GM04504 (cell line): ENCODE measurements at regions not wholly inside any gene's neighbourhood (a gene's known extent, or its start where the extent isn't known, plus 50 kb on each side); places are given as distances from the start of the nearest gene placed in this dataset.

Experiments used
- DNase-seq: peaks from one replicate; pipeline ENCODE4 v3.0.0-alpha.2; 2012; ENCODE audit warnings: low read depth

DNA sequence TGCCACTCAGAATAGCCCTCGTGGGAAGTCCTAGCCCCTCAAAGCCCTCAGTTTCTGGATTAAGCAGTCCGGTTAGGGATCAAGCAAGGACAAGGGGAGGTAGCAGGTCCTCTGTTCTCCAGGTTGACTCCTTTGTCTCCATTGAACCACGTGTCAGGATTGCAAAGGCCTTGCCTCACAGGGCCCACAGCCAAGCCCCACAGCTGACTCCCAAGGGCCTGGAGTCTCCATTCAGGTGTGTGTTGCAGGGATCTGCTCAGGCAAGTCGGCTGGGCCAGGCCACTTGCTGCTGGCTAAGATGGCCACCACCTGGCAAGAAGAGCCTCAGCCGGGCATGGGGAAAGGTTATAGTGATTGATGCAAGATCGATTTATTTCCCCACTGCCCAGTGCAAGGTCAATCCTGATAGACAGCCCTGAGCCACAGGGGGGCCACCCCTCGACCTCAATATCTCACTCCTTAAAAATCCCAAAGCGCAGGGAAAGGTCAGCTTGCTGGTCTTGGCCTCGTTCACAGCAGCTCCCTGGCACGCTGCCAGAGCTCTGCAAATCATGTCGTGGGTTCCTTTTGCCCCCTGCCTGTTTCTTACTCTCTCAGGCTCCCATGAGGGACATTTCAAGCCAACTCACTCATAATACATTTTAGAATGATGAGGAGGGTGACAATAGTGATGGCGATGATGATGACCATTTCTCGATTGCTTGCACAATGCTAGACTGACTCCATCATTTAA, 75.9 kb downstream of the EDN3 start:
- DNase-seq, result no peak

DNA sequence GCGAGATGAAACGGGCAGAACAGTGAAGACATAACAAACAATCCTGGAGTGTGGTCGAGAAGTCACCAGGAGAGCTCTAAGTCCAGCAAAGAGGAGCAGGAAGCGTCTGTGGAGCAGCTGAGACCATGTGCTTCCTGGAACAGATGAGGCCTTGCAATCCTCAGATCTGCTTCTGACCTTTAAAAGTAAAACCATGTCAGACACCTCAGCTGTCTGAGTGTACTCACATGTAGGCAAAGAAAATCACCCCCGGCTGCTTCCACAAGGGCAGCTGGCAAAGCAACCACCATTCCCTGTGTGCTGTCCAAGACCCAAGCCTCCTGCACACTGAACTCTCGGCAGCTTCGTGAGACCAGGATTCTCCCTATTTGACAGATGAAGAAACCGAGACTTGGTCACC, 76.6 kb downstream of the EDN3 start:
- no peak for DNase-seq

DNA sequence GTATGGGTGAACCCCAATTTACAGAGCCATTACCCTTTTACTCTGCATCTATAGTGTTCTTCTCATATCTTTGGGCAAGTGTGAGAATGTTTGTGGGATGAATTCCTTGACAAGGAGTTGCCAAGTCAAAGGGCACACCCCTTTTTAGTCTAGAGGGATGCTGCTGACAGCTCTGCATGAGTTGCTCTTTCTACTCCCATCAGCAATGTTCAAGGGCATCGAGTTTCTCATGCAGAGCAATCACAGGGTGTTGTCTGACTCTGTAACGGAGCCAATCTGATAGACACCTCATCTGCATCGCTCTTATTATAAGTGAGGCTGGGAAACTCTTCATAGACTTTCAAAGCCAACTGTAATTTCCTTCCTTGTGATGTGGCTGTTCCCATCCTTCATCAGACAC, 77.4 kb downstream of the EDN3 start:
- no peak for DNase-seq

DNA sequence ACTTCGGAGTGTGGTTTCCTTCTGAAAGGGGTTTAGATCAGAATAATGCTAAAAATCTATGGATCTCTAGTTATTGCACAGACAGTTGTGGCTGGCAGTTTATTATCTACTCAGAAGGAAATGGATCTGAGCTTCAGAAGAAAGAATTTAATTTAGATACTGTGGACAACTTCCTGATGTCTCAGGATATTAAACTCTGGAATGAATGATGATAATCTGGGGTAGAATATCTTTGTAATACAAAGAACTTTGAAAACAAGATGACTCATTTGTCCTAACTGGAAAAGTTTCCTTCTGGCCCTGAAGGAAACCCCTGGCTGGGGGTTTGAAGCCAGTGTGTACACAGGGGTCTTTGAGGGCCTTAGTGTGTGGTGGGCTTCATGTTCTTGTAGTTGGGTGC, 78.0 kb downstream of the EDN3 start:
- DNase-seq, result no peak

DNA sequence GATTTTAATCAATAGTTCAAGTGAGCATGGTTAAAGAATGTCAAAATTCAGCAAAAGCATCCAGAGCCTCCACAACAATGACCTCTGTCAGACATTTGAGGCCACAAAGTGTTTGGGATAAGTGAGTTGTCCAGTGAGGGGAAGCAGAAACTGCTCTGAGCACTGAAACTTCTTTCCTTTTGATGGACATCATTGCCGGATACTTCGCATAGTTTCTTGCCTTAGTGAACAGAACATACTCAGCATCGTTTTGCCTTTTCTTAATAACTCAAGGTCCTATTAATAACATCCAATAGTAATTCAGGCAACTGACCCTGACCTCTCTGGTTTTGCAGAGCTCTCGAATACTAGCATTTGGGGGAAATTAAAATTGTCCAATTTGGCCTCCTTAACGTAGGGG, 78.6 kb downstream of the EDN3 start:
- no peak for DNase-seq

DNA sequence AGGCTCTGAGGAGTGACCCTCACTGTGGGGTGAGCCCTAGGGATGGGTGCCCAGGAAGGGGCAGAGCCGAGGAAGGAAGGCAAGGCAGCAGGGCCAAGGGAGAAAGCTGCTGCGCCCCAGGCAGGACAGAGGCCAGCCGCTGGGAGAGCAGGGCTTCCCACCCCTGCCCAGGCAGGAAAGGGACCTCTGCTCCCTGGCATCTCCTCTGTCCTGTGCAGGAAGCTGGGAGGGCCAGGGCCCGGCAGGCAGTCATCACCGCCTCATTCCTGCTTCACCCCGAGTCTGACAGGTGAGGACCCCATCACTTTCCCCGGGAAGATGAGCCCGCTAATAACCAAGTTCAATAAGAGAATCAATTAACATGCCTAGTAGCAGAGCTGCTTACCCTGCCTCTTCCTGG, 81.3 kb downstream of the EDN3 start:
- no peak for DNase-seq

DNA sequence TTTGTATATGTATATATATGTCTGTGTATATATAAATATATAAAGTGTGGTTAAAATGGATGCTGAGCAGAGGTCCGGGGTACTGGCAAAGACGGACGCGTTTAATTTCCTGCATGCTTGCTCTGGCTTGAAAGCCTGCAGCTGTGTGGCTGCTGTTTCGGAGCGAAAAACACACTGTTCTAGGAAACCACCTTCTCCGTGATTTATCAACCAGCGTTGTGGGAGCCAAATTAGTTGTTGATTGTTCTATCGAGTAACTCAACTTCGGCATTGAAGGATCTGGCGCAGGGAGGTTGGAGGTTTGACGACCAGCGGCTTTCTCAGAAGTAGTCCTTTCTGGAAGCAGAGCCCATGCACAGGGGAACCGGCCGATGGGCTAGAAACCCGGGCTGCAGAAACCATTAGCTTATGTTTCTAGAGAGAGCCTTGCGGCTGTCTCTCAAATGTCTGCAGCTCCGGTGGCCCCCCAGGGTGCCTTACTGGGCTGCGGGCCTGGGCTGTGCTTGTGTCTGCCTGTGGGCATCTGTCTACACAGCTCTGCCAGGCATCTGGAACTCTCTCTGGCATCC, 81.8 kb downstream of the EDN3 start:
- DNase-seq, result no peak

DNA sequence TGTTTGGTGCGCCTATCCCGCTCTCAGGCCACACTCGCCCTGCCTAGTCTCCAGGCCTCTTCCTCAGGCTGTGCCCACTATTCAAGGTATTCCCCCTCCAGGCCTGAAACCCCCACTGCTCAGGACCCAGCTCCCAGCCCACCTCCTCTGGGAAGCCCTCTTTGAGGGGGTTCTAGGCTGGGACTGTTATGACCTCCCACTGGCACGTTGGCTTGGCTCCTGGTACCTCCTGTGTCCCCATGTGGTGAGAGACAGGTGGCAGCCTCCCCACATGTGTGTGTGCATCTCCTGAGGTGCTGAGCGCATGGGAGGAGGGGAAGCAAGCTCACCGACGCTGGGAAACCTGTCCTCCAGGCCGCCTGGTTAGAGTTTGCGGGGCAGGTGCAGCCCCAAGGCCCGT, 82.5 kb downstream of the EDN3 start:
- no peak for DNase-seq

DNA sequence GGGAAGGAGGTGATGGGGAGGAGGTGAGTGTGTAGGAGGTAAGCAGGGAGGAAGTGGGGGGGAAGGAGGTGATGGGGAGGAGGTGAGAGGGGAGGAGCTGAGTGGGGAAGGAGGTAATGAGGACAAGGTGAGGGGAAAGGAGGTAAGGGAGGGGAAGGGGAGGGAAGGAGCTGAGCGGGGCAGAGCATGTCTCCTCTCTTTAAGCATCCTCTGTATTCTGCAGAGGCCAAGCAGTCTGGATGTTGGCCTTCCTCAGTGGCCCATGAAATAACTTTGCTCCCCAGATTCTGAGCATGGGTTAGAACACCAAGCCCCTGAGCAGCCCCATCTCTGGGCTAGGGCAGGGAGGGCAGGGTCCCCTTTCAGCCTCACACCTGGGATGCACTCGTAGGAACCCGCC, 84.6 kb downstream of the EDN3 start:
- DNase-seq, result no peak

DNA sequence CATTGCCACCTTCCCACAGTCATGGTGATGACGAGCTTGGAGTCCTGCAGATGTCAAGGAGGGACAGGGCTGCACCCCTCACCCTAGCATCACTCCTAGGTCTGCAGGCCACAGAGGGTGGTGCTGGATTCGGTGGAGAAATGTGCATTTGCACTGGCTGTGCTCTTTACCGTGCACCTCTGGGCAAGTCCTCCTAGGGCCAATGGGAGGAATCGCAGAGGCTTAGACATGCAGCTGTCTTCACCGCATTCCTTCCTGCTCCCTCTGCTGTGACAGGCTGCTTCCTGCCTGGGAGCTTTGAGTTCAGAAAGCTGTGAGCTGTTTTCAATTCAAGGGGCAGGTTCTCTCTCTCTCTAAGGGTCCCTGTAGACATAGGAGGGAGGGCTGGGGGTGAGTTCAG, 85.1 kb downstream of the EDN3 start:
- DNase-seq, result no peak

DNA sequence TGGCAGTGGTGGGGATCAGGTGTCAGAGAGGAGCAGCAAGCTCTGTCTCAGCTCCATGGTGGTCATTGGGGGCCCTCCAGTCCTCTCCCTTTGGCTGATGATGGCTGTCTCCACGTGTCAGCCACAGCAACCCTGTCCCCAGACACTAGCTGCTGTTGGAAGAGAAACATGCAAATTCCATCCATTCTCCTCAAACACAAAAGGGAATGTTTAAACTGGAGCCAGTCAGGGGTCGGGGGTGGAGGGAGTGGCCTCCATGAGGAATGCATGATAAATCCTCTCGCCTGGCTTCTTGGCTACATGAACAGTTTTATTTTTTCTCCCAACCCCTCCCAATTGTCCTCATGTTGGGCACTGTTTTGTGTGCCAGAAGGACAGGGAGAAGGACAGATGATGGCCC, 86.4 kb downstream of the EDN3 start:
- DNase-seq, result no peak

DNA sequence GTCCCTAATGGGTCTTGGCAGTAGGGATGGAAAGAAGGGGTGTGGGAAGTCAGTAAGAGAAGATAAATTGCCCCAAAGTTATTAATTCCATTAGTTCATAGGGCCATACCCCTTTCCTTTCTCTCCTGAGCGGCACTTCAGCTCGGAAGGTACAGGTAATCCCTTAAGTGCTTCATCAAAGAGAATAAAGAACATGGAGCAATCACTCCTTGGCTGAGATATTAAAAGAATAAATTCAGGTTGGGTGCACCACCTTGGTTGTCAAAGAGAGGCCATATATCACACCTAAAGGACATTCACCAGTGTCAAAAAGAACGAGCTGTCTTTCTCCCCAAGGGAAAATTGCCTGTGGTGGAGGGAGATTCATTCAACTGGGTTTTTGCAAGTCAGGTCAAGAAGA, 87.5 kb downstream of the EDN3 start:
- DNase-seq, result no peak

DNA sequence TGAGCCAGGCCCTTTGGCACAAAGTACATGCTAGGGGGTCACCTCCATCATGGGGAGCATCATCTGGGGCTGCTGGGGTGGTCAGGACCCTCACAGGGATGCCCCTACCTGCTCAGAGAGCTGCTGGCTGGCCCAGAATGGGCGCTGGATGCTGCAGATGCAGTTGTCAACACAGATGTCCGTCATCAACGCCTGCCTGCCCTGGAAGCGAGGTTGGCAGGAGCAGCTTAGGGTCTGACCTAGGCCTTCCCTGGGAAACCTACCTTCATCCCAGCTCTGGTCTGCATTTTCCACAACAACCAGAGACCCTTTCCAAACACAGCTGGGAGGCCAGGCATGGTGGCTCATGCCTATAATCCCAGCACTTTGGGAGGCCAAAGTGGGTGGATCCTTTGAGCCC, 88.0 kb downstream of the EDN3 start:
- no peak for DNase-seq

DNA sequence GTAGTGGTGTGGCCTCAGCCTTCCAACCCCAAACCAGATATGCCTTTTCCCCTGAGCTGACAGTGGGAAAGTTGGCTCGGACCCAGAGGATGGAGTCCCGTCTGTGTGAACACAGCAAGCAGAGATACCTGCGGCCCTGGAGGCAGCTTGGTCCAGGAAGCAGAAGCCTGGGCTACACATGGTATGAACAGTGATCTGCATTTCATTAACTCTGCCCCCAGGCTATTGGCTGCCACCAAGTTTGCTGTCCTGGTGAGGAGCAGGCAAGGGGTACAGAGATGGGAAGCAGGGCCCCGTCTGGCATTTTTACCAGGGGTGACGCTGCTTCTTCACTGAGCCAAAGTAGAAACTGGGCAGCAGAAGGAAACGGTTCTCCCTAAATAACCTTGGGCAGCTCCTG, 90.0 kb downstream of the EDN3 start:
- no peak for DNase-seq

DNA sequence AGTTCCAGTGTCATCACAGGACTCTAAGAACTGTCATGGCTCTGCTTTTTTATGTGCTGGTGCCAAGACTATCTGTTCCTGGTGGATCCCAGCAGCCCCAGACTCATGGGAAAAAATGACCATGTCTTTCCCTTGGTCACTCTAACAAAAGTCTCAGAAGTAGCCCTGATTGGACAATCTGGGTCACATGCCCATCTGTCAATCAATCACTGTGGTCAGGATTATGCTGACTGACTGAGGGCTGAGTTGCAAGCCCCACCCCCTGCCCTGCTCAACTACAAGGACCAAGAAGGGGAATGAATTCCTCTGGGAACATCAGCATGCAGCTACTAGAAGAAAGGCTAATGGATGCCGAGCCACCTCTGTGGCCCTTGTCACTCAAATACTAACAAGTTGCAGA, 91.6 kb downstream of the EDN3 start:
- DNase-seq, result no peak

DNA sequence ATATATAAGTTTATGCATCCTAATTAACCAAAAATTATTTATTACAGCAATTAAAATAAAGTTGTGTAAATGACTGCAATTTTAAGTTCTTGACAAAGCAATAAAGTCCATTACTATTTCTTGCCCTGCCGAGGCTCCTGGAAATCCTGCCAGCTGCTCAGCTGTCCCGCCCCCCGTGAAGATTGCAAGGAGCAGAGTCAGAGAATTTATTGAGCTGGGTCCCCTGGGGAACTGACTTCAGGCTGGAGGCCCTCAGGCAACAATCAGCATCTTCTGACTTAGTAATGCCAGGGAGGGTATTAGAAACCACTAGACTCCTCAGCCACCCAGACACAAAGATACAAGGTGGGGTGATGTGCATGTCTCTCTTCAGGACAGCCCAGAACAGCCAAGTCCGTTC, 92.3 kb downstream of the EDN3 start:
- DNase-seq, result no peak

DNA sequence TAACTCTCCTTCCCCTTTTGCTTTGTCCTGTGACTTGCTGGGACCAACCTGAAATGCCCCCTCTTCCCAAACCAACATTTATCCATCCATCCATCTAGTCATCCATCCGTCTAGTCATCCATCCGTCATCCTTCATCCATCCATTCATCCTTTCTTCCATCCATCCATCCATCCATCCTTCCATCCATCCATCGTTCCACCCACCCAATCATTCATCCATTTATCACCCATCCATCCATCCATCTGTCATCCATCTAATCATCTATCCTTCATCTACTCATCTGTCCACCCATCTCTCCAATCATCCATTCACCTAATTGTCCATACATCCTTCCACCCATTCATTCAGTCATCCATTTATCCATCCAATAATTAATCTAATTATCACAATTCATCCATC, 92.7 kb downstream of the EDN3 start:
- DNase-seq, result no peak

DNA sequence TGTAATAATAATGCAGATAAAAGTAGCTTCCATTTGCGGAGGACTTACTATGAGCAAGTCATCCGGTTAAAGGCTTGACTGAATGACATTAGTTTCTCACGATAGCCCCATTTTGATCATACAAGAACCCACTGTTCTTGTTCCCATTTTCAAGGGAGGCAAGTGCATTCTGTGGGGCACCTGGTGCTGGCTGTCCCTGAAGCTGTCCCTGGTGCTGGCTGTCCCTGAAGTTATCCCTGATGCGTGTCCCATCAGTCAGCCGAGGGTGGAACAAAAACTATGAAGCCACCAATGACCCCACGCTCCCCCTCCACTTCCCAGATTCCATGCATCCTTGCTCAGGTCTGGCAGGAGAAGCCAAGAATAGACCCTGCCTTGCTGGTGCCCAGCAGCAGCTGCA, 95.3 kb downstream of the EDN3 start:
- no peak for DNase-seq

DNA sequence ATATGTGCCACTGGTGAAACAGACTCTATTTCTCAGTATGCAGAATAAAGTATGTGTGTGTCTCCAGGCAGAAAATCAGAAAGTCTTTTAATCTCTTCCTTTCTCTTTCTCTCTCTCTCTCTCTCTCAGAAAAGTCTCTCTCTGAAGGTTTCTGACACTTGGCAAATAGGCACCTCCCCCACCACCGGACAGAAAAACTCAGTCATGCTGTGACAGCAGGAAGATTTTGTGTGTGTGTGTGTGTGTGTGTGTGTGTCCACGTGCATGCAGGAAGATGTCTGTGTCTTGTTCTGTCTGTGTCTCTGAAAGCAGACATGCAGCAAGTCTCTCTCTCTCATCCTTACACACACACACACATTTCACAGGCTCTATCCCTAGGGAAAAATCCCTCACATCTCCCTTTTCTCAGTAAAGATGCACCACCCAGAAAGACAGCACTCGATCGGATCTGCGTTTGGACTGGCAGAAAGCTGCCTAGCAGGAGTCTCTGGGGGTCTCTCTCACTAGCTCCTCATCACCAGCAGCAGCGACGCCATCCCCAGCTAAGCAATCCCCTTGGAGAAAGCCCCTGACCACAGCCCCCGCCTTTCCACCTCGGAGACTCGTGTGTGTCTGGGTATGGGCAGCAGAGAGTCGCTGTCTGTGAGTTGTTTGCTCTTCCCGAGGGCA, 98.3 kb downstream of the EDN3 start:
- DNase-seq, result no peak

DNA sequence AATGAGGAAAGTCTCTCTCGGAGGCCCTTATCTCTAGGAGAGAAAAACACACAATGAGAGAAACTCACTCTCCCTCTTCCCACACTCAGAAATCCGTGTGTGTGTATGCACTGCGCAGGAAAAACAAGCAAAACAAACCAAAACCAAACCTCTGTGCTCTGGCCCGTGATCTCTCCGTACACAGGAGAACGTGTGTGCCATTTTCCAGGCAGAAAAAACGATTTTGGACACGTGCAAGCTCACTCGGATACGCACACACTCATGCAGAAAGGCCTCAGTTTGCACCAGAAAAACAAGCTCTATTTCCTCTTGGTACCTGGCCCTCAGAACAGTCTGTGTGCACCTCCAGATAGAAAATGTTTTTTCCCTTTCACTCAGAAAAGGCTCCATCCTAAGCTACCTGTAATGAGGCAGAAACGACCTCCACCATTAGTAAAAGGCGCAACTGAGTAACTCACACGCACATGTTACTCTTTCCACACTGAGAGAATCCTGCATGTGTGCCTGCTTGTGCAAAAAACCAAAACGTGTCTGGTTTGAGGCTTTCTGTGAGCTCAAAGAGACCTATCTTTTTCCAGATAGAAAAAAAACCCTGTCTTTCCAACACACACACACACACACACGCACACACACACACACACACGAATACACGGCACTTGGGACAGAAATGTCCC, 99.2 kb downstream of the EDN3 start:
- DNase-seq, result no peak

DNA sequence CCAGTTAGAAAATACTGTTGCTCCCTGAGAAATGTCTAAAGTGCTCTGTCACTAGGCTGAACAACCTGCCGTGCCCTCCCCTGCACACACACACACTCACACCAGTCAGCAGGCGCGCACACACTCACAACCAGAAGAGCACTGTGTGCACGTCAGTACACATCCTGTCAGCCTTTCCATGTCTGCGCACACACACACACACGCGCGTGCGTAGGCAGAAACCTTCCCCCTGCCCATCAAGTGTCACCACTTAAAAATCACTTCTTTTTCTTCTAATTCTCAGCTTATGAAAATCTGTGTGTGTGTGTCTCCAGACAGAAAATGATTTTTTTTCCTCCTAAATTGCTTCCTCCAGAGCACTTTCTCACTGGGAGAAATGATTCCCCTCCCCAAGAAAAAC, 100.3 kb downstream of the EDN3 start:
- no peak for DNase-seq

DNA sequence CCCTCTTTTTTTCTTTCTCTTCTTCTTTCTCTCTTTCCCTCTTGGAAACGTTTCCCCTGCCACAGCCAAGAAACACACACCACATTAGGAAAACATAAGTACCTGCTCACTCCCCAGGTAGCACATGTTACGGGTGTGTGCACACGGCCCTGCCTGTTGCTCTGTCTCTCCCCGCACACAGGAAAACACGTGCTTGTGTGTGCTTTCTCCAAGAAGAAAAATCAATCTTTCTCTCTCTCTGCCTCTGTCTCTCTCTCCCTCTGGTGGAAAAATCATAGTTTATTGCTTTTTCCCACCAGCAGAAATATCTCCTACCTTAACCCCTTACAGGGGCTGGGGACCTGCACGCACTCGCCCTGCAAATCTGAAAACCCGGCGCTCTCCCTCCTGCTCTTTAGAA, 102.3 kb downstream of the EDN3 start:
- no peak for DNase-seq

DNA sequence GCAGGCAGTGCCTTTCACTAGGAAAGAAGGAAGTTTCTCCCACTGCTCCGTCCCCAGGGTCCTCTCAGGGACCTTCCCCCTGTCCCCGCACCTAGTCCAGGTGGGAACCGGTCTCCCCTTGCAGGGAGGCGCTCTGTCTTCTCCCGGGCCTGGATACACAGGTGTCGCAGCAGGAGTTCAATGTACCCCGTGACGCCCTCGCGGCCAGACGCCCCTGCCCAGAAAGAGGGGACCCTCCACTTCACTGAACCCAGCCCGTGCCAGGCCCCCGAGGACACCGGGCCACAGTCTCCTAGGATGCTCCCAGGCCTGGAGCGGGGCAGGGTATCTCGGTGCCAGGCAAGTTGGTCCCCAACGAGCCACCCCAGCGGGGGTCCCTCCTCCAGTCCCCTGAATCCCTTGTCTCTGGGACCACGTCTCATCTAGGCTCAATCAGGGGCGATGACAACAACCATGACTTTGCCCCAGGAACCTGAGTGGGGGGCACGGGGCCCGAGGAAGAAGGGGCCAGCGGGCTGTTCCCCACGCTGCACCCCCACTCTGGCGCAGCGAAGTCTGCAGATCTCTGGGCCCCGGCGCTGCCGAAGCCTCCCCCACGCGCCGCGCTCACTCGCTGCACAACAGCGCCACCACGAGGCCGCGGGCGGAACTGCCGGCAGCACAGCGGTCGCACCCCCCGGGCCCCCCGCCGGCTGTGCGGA, 103.0 kb downstream of the EDN3 start:
- DNase-seq, result no peak
